Vagina (tissue), 2 donors: ENCODE measurements at regions not wholly inside any gene's neighbourhood (a gene's known extent, or its start where the extent isn't known, plus 50 kb on each side); places are given as distances from the start of the nearest gene placed in this dataset.

Experiments used
- CTCF ChIP-seq, 3 experiments: fragments of 450-650 bp in 2 of 3; fragments of 200-600 bp in 1 of 3; sonication (generic) in 1 of 3; IDR thresholded peaks; one replicate each; pipeline ENCODE4 v1.5.1; 2017 to 2019; ENCODE audit warnings: antibody characterized with exemption in 3 of 3, mild to moderate bottlenecking in 2 of 3, moderate library complexity in 2 of 3
- POLR2A ChIP-seq, 2 donors: fragments of 450-650 bp; IDR thresholded peaks; one replicate each; pipeline ENCODE4 v1.6.1; 2017; ENCODE audit warnings: antibody characterized with exemption in 2 of 2, mild to moderate bottlenecking in 2 of 2, moderate library complexity in 2 of 2
- POLR2AphosphoS5 ChIP-seq, 2 donors: sonication (generic); formaldehyde crosslinking; IDR thresholded peaks; one replicate each; pipeline ENCODE4 v1.9.0; 2017; ENCODE audit warnings: antibody characterized with exemption in 2 of 2, mild to moderate bottlenecking in 2 of 2, low read depth in 1 of 2; ENCODE audit not compliant: insufficient read depth in 1 of 2

- TF ChIP-seq POLR2AphosphoS5 (IDR thresholded peaks at IDR 0.05; ENCODE audit: insufficient read depth in 1 of 2, low read depth in 1 of 2) (peak in 1 of 2 donors; percentile 16), CTCF (IDR thresholded peaks at IDR 0.05) (no peak), POLR2A (IDR thresholded peaks at IDR 0.05) (no peak)
These were observed 119.1 kb downstream of the C9orf50 start for GRCh38 chr9:129501771-129502319.
